Immature natural killer cell (primary cell): ENCODE measurements at regions not wholly inside any gene's neighbourhood (a gene's known extent, or its start where the extent isn't known, plus 50 kb on each side); places are given as distances from the start of the nearest gene placed in this dataset.

Experiments
- DNase-seq, 3 donors: peaks; one replicate each; pipeline ENCODE4 v3.0.0; 2022; ENCODE audit warnings: mixed read lengths in 1 of 3
- H3K27ac Mint-ChIP-seq, 6 donors: one replicate each; pipeline ENCODE4 v1.8.0; 2020; ENCODE audit warnings: mixed read lengths in 6 of 6, mild to moderate bottlenecking in 5 of 6, inconsistent platforms in 4 of 6, moderate library complexity in 3 of 6
- H3K27me3 Mint-ChIP-seq, 3 donors: one replicate each; pipeline ENCODE4 v1.8.0; 2020 to 2021; ENCODE audit warnings: low read depth in 3 of 3, mild to moderate bottlenecking in 3 of 3, mixed read lengths in 3 of 3, moderate library complexity in 3 of 3, inconsistent platforms in 1 of 3
- H3K36me3 Mint-ChIP-seq, 3 donors: one replicate each; pipeline ENCODE4 v1.8.0; 2020; ENCODE audit warnings: mixed read lengths in 3 of 3, inconsistent platforms in 2 of 3, mild to moderate bottlenecking in 2 of 3
- H3K4me1 Mint-ChIP-seq, 2 donors: one replicate each; pipeline ENCODE4 v1.8.0; 2020; ENCODE audit warnings: inconsistent platforms in 2 of 2, mild to moderate bottlenecking in 2 of 2, mixed read lengths in 2 of 2, moderate library complexity in 1 of 2
- H3K4me3 Mint-ChIP-seq, 5 donors: one replicate each; pipeline ENCODE4 v1.8.0; 2020; ENCODE audit warnings: mild to moderate bottlenecking in 5 of 5, mixed read lengths in 5 of 5, inconsistent platforms in 3 of 5, moderate library complexity in 3 of 5
- H3K9me3 Mint-ChIP-seq, 6 donors: one replicate each; pipeline ENCODE4 v1.8.0; 2020; ENCODE audit warnings: mild to moderate bottlenecking in 6 of 6, mixed read lengths in 6 of 6, inconsistent platforms in 4 of 6, moderate library complexity in 3 of 6

DNA sequence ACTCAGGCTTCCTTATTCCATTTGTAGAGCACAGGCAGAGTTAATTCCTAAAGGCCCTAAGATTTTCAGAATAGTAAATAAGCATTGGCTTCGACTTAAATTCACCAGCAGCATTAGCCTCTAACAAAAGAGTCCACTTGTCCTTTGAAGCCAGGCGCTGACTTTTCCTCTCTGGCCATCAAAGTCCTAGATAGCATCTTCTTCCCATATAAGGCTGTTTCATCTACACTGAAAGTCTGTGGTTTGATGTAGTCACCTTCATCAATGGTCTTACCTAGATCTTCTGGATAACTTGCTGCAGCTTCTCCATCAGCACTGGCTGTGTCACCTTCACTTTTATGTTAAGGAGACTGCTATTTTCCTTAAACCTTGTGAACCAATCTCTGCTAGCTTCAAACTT is 118.3 kb upstream of the SOX6 start:
- DNase-seq: no peak
- Mint-ChIP-seq H3K9me3 (peaks cover 2 to 7% (median 5%) of the 10 kb centered on the region in 6 donors), H3K36me3 (no peaks in the 10 kb centered on the region), H3K4me1 (no peaks in the 10 kb centered on the region), H3K27ac (no peak overlapping the region), H3K4me3 (no peak overlapping the region), H3K27me3 (no peaks in the 10 kb centered on the region)

DNA sequence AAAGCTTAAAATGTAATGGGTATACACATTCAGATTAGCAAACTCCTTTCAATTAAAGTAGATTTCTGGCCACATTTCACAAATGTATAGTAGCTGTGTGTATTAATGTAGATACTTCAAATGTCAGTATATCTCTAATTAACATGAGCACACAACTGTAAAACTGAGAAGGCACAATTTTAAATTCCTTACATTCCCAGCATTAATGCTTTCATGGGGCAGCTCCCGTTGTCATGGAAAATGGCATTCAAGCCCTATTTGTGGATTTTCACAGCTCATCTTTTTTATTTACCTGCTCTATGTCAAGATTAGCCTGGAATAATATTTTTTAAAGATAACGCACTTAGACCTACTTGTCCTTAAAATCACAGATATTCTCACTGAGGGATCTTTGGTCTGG is 113.6 kb upstream of the SOX6 start:
- Mint-ChIP-seq H3K27ac (no peak overlapping the region), H3K36me3 (no peaks in the 10 kb centered on the region), H3K27me3 (peaks cover 0 to 2% (median 0%) of the 10 kb centered on the region in 3 donors), H3K9me3 (peaks cover 6 to 23% (median 10%) of the 10 kb centered on the region in 6 donors), H3K4me1 (no peaks in the 10 kb centered on the region), H3K4me3 (no peak overlapping the region)
- no peak for DNase-seq

DNA sequence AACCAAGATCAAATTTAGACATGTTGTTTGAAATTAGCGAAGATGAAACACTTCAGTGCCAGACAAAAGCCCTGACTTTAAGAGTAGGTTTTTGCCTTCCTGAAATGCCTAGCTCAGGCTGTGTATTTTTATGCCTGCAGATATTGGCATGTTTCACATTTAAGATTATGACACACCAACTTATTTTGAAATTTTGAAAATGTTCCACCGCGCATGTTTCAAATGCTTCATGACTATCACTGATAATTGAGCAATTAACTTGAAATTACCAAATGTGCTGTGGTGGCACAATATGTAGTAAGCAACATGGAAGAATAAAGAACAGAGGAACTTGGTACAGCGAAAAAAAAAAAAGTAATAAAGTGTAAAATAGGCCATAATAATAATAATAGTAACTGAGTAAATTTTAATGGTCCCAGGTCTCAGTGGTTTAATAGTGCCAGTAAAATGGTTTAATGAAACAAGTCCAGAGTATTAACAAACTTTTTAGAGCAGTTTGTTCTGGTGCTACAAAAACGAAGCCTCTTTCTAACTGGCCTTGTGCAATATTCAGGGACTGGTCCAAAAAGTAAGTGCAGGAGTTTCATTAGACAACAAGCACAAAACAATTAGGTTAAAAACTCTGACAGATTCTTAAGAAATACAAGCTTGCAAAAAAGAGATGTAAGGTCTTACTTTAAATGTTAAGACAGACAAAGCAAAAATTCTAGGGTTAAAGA is 112.5 kb upstream of the SOX6 start:
- Mint-ChIP-seq H3K27me3 (peaks cover 0 to 2% (median 0%) of the 10 kb centered on the region in 3 donors), H3K4me3 (no peak overlapping the region), H3K36me3 (no peaks in the 10 kb centered on the region), H3K4me1 (no peaks in the 10 kb centered on the region), H3K27ac (no peak overlapping the region), H3K9me3 (peaks cover 4 to 33% (median 11%) of the 10 kb centered on the region in 6 donors)
- DNase-seq: no peak

DNA sequence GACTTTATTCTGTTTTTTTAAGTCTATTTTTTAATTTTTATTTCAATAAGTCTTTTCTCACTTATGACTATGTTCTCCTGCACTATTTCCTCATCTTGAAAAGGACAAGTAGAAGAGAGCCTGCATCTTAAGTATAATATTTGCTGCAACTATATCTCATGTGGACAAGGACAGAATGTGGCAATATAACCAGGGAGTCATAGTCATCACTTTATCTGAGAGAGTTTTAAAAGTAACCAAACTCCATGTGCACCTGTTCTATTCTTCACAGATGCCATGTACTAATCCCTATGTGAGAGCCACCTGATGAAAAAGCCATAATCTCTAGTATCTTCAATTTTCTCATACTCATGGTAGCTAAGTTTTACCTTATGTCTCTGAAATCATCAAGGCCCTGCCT is 104.2 kb upstream of the SOX6 start:
- peaks cover 0 to 40% (median 11%) of the 10 kb centered on the region in 6 donors for H3K9me3 Mint-ChIP-seq
- H3K27me3 Mint-ChIP-seq: peaks cover 0 to 1% (median 0%) of the 10 kb centered on the region in 3 donors
- no peaks in the 10 kb centered on the region for H3K36me3 Mint-ChIP-seq
- DNase-seq: no peak
- no peak overlapping the region for H3K27ac Mint-ChIP-seq
- H3K4me1 Mint-ChIP-seq: no peaks in the 10 kb centered on the region
- no peak overlapping the region for H3K4me3 Mint-ChIP-seq

DNA sequence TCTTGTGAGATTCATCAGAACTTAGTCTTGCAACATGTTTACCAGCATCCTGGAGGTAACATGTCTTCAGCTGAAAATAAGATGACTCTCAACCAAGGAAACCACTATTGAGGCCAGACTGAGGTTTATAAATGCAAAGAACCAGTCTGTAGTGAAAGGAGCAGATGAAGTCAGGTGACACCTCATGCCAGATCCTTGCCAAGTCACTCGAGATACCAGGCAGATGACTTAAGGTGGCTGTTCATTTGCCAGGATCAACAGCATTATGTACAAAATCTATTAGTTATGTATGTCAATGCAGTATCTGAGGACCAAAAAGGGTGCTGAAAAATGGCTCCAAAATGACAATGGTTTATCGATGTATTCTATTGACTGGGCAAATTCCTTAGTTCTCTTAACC is 100.0 kb upstream of the SOX6 start:
- DNase-seq: no peak
- Mint-ChIP-seq H3K4me3 (no peak overlapping the region), H3K27me3 (peaks cover 0 to 1% (median 0%) of the 10 kb centered on the region in 3 donors), H3K36me3 (no peaks in the 10 kb centered on the region), H3K9me3 (peaks cover 0 to 26% (median 4%) of the 10 kb centered on the region in 6 donors), H3K4me1 (no peaks in the 10 kb centered on the region), H3K27ac (no peak overlapping the region)

DNA sequence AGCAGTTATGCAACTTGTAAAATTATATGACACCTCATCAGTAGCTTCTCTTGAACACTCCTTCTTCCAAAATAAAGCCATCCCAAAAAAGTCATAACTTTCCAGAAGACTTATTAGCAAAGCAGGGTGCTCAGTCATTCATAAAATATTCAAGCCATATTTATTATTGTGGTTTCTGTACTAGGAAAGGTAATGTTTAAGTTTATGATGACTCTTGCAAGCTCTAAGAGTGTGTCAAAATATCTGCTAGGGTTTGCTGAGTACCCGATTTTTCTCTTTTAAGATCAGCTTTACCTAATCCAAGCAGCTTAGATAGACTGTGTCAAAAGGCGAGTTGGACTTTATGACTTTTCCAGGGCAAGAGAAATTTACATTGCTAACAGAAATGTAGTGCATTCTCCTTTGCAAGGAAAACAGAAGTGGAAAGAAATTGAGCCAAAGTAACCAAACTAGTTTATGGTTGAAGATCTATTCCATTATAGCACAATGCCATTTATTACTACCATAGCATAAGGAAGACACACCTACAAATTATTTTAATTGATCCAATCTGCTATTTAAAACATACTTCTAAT is 98.0 kb upstream of the SOX6 start:
- no peak for DNase-seq
- no peak overlapping the region for H3K27ac Mint-ChIP-seq
- peaks cover 0 to 30% (median 4%) of the 10 kb centered on the region in 6 donors for H3K9me3 Mint-ChIP-seq
- peaks cover 0 to 1% (median 0%) of the 10 kb centered on the region in 3 donors for H3K27me3 Mint-ChIP-seq
- H3K36me3 Mint-ChIP-seq: no peaks in the 10 kb centered on the region
- H3K4me3 Mint-ChIP-seq: no peak overlapping the region
- no peaks in the 10 kb centered on the region for H3K4me1 Mint-ChIP-seq

DNA sequence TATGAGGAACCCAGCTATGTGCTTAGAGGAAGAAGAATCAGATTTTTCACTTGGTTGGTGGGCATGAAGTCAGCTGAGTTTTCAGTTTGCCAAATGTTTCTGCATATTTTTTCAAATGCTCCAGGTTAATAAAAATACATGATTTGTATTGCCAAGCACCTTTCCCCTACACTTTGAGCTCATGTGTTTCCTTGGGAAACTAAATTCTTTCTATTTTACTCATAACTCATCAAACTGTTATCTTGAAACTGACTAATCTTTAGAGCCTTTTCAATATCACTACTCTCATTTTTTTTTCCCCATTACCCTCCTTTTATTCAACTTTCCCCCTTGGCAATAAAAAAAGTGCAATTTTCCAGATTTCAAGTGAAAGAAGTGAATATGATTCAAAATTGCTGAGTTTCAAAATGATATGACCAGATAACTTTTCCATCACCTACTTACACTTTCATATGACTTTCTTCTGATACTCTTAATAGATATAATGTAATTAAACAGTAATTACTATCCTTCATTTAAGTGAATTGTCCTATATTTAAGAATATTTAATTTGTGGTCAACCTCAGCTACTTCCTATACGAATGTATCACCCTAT is 91.9 kb upstream of the SOX6 start:
- Mint-ChIP-seq H3K36me3 (no peaks in the 10 kb centered on the region), H3K27me3 (no peaks in the 10 kb centered on the region), H3K4me1 (no peaks in the 10 kb centered on the region), H3K27ac (no peak overlapping the region), H3K4me3 (no peak overlapping the region), H3K9me3 (peaks cover 0 to 12% (median 6%) of the 10 kb centered on the region in 6 donors)
- no peak for DNase-seq

DNA sequence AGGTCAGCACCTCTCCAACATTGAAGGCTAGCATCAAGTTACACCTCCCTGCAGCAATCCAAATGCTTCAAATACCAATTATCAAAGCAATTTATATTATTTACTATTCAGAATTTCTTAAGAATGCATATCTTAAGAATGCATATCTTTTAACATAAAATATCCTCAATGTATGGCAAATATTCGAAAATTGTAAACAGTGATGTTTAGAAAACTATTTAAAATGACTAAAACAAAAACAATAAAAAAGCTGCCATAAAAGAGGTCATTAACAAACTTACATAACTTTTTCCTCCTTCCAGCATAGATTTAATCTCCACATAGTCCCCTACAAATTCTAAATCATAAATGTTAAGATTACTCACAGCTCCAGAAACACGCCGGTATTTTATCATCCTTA is 85.1 kb upstream of the SOX6 start:
- no peak overlapping the region for H3K27ac Mint-ChIP-seq
- no peaks in the 10 kb centered on the region for H3K4me1 Mint-ChIP-seq
- H3K4me3 Mint-ChIP-seq: no peak overlapping the region
- no peaks in the 10 kb centered on the region for H3K36me3 Mint-ChIP-seq
- H3K27me3 Mint-ChIP-seq: no peaks in the 10 kb centered on the region
- H3K9me3 Mint-ChIP-seq: peaks cover 0 to 16% (median 8%) of the 10 kb centered on the region in 6 donors
- no peak for DNase-seq

DNA sequence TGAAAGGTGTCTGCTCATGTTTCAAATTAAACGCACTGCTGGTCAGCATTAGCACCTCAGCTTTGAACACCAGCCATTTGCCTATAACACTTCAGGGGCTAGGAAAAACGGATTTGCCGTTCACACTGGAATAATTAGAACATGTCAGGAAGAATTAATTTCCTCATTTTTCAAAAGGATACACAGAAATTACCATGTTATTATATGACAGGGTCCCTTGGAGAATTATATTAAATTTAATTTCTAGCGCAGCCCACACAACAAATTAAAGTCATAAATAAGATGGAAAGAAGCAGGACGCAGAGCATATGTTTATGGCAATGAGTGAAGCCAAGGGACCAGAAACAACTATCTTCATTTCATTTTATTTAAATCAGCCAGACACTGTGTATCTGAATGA is 83.8 kb upstream of the SOX6 start:
- H3K9me3 Mint-ChIP-seq: peaks cover 2 to 19% (median 10%) of the 10 kb centered on the region in 6 donors
- H3K36me3 Mint-ChIP-seq: no peaks in the 10 kb centered on the region
- H3K27me3 Mint-ChIP-seq: no peaks in the 10 kb centered on the region

DNA sequence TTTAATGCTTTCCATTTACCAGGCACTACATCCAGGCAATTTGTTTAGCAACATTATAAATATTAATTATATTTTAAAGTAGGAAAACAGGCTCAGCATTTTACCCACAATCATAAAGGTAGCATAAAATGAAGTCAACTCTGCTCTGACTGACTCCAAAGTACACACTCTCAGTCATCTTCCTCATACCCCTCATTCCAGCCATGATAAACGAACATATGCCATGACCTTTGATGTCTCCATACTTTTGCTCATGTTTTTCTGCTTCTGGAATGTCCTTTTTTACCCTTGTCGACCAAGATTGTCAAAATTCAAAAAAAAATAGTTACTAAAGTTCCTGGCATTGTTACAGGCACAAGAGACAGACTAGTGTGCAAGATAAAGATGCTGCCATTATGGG is 77.7 kb upstream of the SOX6 start:
- Mint-ChIP-seq H3K27me3 (no peaks in the 10 kb centered on the region), H3K9me3 (peaks cover 10 to 38% (median 15%) of the 10 kb centered on the region in 6 donors), H3K4me3 (no peak overlapping the region), H3K4me1 (no peaks in the 10 kb centered on the region), H3K27ac (no peak overlapping the region), H3K36me3 (peaks cover 0 to 4% (median 0%) of the 10 kb centered on the region in 3 donors)
- no peak for DNase-seq

More for the DNA sequence above, 83.8 kb upstream of the SOX6 start:
- no peak for DNase-seq
- H3K27ac Mint-ChIP-seq: no peak overlapping the region
- no peaks in the 10 kb centered on the region for H3K4me1 Mint-ChIP-seq
- H3K4me3 Mint-ChIP-seq: no peak overlapping the region

DNA sequence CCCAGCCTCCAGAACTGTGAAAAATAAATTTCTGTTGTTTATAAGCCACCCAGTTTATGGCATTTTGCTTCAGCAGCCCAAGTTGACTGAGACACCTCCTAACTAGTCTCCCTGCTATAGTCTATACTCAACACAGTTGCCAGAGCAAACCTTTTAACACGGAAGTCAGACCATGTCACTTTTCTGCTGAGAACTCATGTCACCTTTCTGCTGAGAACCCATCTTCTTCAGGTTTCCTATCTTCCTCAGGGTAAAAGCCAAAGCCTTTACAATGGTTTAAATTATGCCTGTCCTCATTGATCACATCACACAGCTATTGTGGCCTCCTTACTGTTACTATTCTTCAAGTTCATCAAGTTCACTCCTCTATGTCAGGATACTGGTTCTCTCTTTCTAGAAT is 74.3 kb upstream of the SOX6 start:
- H3K27me3 Mint-ChIP-seq: no peaks in the 10 kb centered on the region
- no peak for DNase-seq
- no peak overlapping the region for H3K4me3 Mint-ChIP-seq
- no peak overlapping the region for H3K27ac Mint-ChIP-seq
- peaks cover 9 to 26% (median 16%) of the 10 kb centered on the region in 6 donors for H3K9me3 Mint-ChIP-seq
- H3K36me3 Mint-ChIP-seq: peaks cover 0 to 4% (median 0%) of the 10 kb centered on the region in 3 donors
- H3K4me1 Mint-ChIP-seq: no peaks in the 10 kb centered on the region

DNA sequence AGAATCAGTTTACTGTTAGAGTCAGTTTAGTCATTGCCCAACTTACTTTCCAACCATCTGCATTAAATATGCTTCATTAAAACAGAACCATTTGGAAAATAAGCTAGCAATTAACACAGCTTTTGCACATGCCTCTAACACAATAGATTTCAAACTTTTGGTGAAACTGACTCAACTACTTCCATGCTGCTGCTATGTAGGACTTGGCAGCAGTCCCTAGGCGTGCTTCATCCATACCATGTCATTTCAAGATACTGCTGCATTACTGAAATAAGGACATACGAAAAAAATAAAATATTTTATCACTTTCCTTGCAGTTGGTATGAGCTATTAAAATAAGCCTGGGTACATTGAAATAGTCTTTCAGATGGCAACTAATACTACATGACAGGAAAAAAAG is 65.5 kb upstream of the SOX6 start:
- Mint-ChIP-seq H3K27me3 (peaks cover 0 to 2% (median 0%) of the 10 kb centered on the region in 3 donors), H3K9me3 (peaks cover 8 to 43% (median 21%) of the 10 kb centered on the region in 6 donors), H3K4me3 (no peak overlapping the region), H3K4me1 (no peaks in the 10 kb centered on the region), H3K27ac (no peak overlapping the region), H3K36me3 (no peaks in the 10 kb centered on the region)
- DNase-seq: no peak

DNA sequence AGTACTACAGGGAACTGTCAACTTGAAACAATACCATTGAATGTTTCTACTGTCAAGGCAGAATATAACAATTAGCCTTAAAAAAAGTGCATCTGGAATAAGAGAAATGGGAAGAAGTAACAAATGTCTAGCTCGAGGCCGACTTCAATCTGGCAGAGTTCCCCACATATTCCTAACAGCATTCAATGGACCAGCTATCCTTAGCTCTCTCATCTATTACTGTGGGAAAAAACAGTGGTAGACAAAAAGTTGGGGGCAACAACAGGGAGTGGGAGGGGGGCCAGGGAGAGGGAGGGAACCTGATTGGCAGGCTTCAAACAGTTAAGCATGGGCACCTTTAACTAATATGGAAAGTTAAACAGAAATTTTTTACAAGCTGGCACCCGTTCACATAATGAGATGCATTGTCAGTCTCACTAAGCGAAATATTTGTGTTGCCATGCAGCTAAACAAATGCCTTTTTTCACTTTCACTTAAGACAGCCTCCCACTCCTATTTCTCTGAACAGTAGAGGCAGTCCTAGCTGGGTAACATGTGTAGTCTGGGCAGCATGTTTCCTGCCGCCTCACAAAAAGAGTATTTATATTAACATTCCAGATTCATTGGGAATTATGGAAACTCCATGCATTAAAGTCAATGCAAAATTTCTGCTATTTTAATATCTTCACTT is 62.2 kb upstream of the SOX6 start:
- H3K4me3 Mint-ChIP-seq: no peak overlapping the region
- peaks cover 0 to 2% (median 0%) of the 10 kb centered on the region in 3 donors for H3K27me3 Mint-ChIP-seq
- peaks cover 0 to 31% (median 9%) of the 10 kb centered on the region in 6 donors for H3K9me3 Mint-ChIP-seq
- DNase-seq: no peak
- no peak overlapping the region for H3K27ac Mint-ChIP-seq
- H3K36me3 Mint-ChIP-seq: no peaks in the 10 kb centered on the region
- no peaks in the 10 kb centered on the region for H3K4me1 Mint-ChIP-seq
